ENCODE measurements at regions not wholly inside any gene's neighbourhood (a gene's known extent, or its start where the extent isn't known, plus 50 kb on each side); places are given as distances from the start of the nearest gene placed in this dataset.

GRCh38 chr11:95542868-95543551, 246.6 kb downstream of the FAM76B start:
- Histone ChIP-seq H3K4me3 (no peak overlapping the region), H3K36me3 (ENCODE audit: insufficient read depth, low read length) (no peaks in the 10 kb centered on the region), H3K27ac (no peak overlapping the region), H3K9me3 (ENCODE audit: low read depth, low read length) (no peaks in the 10 kb centered on the region), H3K9ac (ENCODE audit: insufficient read length) (no peak overlapping the region)
- TF ChIP-seq FOXP2 (optimal IDR thresholded peaks at IDR 0.05; ENCODE audit: control extremely low read depth, extremely low read length, insufficient read depth) (no peak), EZH2 (IDR thresholded peaks at IDR 0.05) (no peak), POLR2AphosphoS5 (IDR thresholded peaks at IDR 0.05; ENCODE audit: borderline replicate concordance, low read depth, low read length) (no peak)
- no peak for DNase-seq (ENCODE audit: low read depth, low spot score)

GRCh38 chr11:95541715-95542114, 247.9 kb downstream of the FAM76B start:
- Histone ChIP-seq H3K4me3 (no peak overlapping the region), H3K9ac (ENCODE audit: insufficient read length) (no peak overlapping the region), H3K9me3 (ENCODE audit: low read depth, low read length) (no peaks in the 10 kb centered on the region), H3K27ac (no peak overlapping the region), H3K36me3 (ENCODE audit: insufficient read depth, low read length) (no peaks in the 10 kb centered on the region)
- TF ChIP-seq FOXP2 (optimal IDR thresholded peaks at IDR 0.05; ENCODE audit: control extremely low read depth, extremely low read length, insufficient read depth) (no peak), POLR2AphosphoS5 (IDR thresholded peaks at IDR 0.05; ENCODE audit: borderline replicate concordance, low read depth, low read length) (no peak), EZH2 (IDR thresholded peaks at IDR 0.05) (no peak)
- no peak for DNase-seq (ENCODE audit: low read depth, low spot score)

GRCh38 chr11:95536047-95536690, 253.4 kb downstream of the FAM76B start:
- H3K9me3 ChIP-seq (ENCODE audit: low read depth, low read length) = no peaks in the 10 kb centered on the region
- no peak overlapping the region for H3K27ac ChIP-seq
- no peak overlapping the region for H3K4me3 ChIP-seq
- TF ChIP-seq EZH2 (IDR thresholded peaks at IDR 0.05) (no peak), POLR2AphosphoS5 (IDR thresholded peaks at IDR 0.05; ENCODE audit: borderline replicate concordance, low read depth, low read length) (no peak), FOXP2 (optimal IDR thresholded peaks at IDR 0.05; ENCODE audit: control extremely low read depth, extremely low read length, insufficient read depth) (no peak)
- no peak for DNase-seq (ENCODE audit: low read depth, low spot score)
- no peaks in the 10 kb centered on the region for H3K36me3 ChIP-seq (ENCODE audit: insufficient read depth, low read length)
- H3K9ac ChIP-seq (ENCODE audit: insufficient read length) = no peak overlapping the region

- TF ChIP-seq POLR2AphosphoS5 (IDR thresholded peaks at IDR 0.05; ENCODE audit: borderline replicate concordance, low read depth, low read length) (no peak), FOXP2 (optimal IDR thresholded peaks at IDR 0.05; ENCODE audit: control extremely low read depth, extremely low read length, insufficient read depth) (no peak), EZH2 (IDR thresholded peaks at IDR 0.05) (no peak)
- H3K4me3 ChIP-seq = no peak overlapping the region
- no peaks in the 10 kb centered on the region for H3K9me3 ChIP-seq (ENCODE audit: low read depth, low read length)
- no peaks in the 10 kb centered on the region for H3K36me3 ChIP-seq (ENCODE audit: insufficient read depth, low read length)
- DNase-seq (ENCODE audit: low read depth, low spot score) = no peak
- no peak overlapping the region for H3K27ac ChIP-seq
- H3K9ac ChIP-seq (ENCODE audit: insufficient read length) = no peak overlapping the region
Observed at GRCh38 chr11:95534809-95535208, 254.8 kb downstream of the FAM76B start.

GRCh38 chr11:95534226-95534625, 255.4 kb downstream of the FAM76B start:
- H3K36me3 ChIP-seq (ENCODE audit: insufficient read depth, low read length) = no peaks in the 10 kb centered on the region
- TF ChIP-seq FOXP2 (optimal IDR thresholded peaks at IDR 0.05; ENCODE audit: control extremely low read depth, extremely low read length, insufficient read depth) = no peak
- TF ChIP-seq EZH2 (IDR thresholded peaks at IDR 0.05) = no peak
- no peak for TF ChIP-seq POLR2AphosphoS5 (IDR thresholded peaks at IDR 0.05; ENCODE audit: borderline replicate concordance, low read depth, low read length)
- no peak overlapping the region for H3K4me3 ChIP-seq
- no peak overlapping the region for H3K9ac ChIP-seq (ENCODE audit: insufficient read length)
- no peaks in the 10 kb centered on the region for H3K9me3 ChIP-seq (ENCODE audit: low read depth, low read length)
- H3K27ac ChIP-seq = no peak overlapping the region
- no peak for DNase-seq (ENCODE audit: low read depth, low spot score)

GRCh38 chr11:95531116-95531515, 258.5 kb downstream of the FAM76B start:
- no peaks in the 10 kb centered on the region for H3K9me3 ChIP-seq (ENCODE audit: low read depth, low read length)
- H3K36me3 ChIP-seq (ENCODE audit: insufficient read depth, low read length) = no peaks in the 10 kb centered on the region
- H3K27ac ChIP-seq = no peak overlapping the region
- H3K9ac ChIP-seq (ENCODE audit: insufficient read length) = no peak overlapping the region
- TF ChIP-seq FOXP2 (optimal IDR thresholded peaks at IDR 0.05; ENCODE audit: control extremely low read depth, extremely low read length, insufficient read depth) = no peak
- no peak for TF ChIP-seq POLR2AphosphoS5 (IDR thresholded peaks at IDR 0.05; ENCODE audit: borderline replicate concordance, low read depth, low read length)
- no peak for TF ChIP-seq EZH2 (IDR thresholded peaks at IDR 0.05)
- no peak overlapping the region for H3K4me3 ChIP-seq
- no peak for DNase-seq (ENCODE audit: low read depth, low spot score)

GRCh38 chr11:95524314-95525036, 265.1 kb downstream of the FAM76B start:
- Histone ChIP-seq H3K36me3 (ENCODE audit: insufficient read depth, low read length) (no peaks in the 10 kb centered on the region), H3K4me3 (no peak overlapping the region), H3K27ac (no peak overlapping the region), H3K9ac (ENCODE audit: insufficient read length) (no peak overlapping the region), H3K9me3 (ENCODE audit: low read depth, low read length) (no peaks in the 10 kb centered on the region)
- no peak for TF ChIP-seq POLR2AphosphoS5 (IDR thresholded peaks at IDR 0.05; ENCODE audit: borderline replicate concordance, low read depth, low read length)
- TF ChIP-seq FOXP2 (optimal IDR thresholded peaks at IDR 0.05; ENCODE audit: control extremely low read depth, extremely low read length, insufficient read depth) = no peak
- no peak for TF ChIP-seq EZH2 (IDR thresholded peaks at IDR 0.05)
- DNase-seq (ENCODE audit: low read depth, low spot score) = no peak

GRCh38 chr11:95522874-95523273, 266.7 kb downstream of the FAM76B start:
- TF ChIP-seq POLR2AphosphoS5 (IDR thresholded peaks at IDR 0.05; ENCODE audit: borderline replicate concordance, low read depth, low read length) (no peak), EZH2 (IDR thresholded peaks at IDR 0.05) (no peak)
- Histone ChIP-seq H3K4me3 (no peak overlapping the region), H3K9ac (ENCODE audit: insufficient read length) (no peak overlapping the region), H3K36me3 (ENCODE audit: insufficient read depth, low read length) (no peaks in the 10 kb centered on the region), H3K27ac (no peak overlapping the region), H3K9me3 (ENCODE audit: low read depth, low read length) (no peaks in the 10 kb centered on the region)
- DNase-seq (ENCODE audit: low read depth, low spot score) = no peak

Measured in SK-N-MC (cell line).